Loucy (cell line): ENCODE measurements at regions not wholly inside any gene's neighbourhood (a gene's known extent, or its start where the extent isn't known, plus 50 kb on each side); places are given as distances from the start of the nearest gene placed in this dataset.

Source experiments
- H2AFZ ChIP-seq: fragments of 200-600 bp; sonication (generic); 2 replicates; pipeline ENCODE4 v1.6.0; 2016; ENCODE audit warnings: antibody characterized with exemption, mild to moderate bottlenecking, low read length, moderate library complexity
- H3F3A ChIP-seq: fragments of 200-600 bp; 2 replicates; pipeline ENCODE4 v1.6.0; 2016; ENCODE audit warnings: antibody characterized with exemption, low read depth, mild to moderate bottlenecking
- H3K27me3 ChIP-seq: fragments of 200-600 bp; sonication (generic); 2 replicates; pipeline ENCODE4 v1.6.1; 2014; ENCODE audit warnings: low read length, mild to moderate bottlenecking; ENCODE audit not compliant: insufficient read depth, poor library complexity, severe bottlenecking
- H3K36me3 ChIP-seq: fragments of 200-600 bp; sonication (generic); 2 replicates; pipeline ENCODE4 v1.6.1; 2016; ENCODE audit warnings: low read length; ENCODE audit not compliant: insufficient read depth
- H3K4me1 ChIP-seq: fragments of 200-600 bp; sonication (generic); 2 replicates; pipeline ENCODE4 v1.5.1; 2014; ENCODE audit warnings: low read length, mild to moderate bottlenecking; ENCODE audit not compliant: insufficient read depth, poor library complexity, severe bottlenecking
- H3K4me2 ChIP-seq: fragments of 200-600 bp; sonication (generic); 2 replicates; pipeline ENCODE4 v1.6.0; 2014; ENCODE audit warnings: antibody characterized with exemption, low read length, low read depth, mild to moderate bottlenecking; ENCODE audit not compliant: poor library complexity, severe bottlenecking
- H3K4me3 ChIP-seq: fragments of 200-600 bp; sonication (generic); 2 replicates; pipeline ENCODE4 v1.5.1; 2014; ENCODE audit warnings: low read length, mild to moderate bottlenecking, mixed read lengths; ENCODE audit not compliant: poor library complexity, severe bottlenecking
- H3K79me2 ChIP-seq: fragments of 200-600 bp; sonication (generic); 2 replicates; pipeline ENCODE4 v1.6.1; 2014; ENCODE audit warnings: low read length; ENCODE audit not compliant: insufficient read depth
- H3K9ac ChIP-seq: fragments of 200-600 bp; sonication (generic); 2 replicates; pipeline ENCODE4 v1.6.0; 2014; ENCODE audit warnings: mild to moderate bottlenecking, low read depth, low read length, moderate library complexity; ENCODE audit not compliant: poor library complexity, severe bottlenecking
- H3K9me2 ChIP-seq: fragments of 200-600 bp; sonication (generic); replicated peaks from 2 replicates; pipeline ENCODE4 v1.6.1; 2016; ENCODE audit warnings: low read depth, low read length, mixed read lengths
- H3K9me3 ChIP-seq: fragments of 200-600 bp; sonication (generic); 2 replicates; pipeline ENCODE4 v1.6.1; 2014; ENCODE audit warnings: mild to moderate bottlenecking, antibody characterized with exemption, low read length, low read depth; ENCODE audit not compliant: insufficient read depth
- H4K20me1 ChIP-seq: fragments of 200-600 bp; sonication (generic); 2 replicates; pipeline ENCODE4 v1.6.0; 2014; ENCODE audit warnings: antibody characterized with exemption, low read length, mild to moderate bottlenecking; ENCODE audit not compliant: insufficient read depth, poor library complexity, severe bottlenecking
- CTCF ChIP-seq: fragments of 200-600 bp; sonication (generic); conservative IDR thresholded peaks from 2 replicates; pipeline ENCODE4 v1.5.1; 2014; ENCODE audit warnings: mild to moderate bottlenecking, antibody characterized with exemption, low read length
- EZH2phosphoT487 ChIP-seq: fragments of 200-600 bp; IDR thresholded peaks from 2 replicates; pipeline ENCODE4 v1.6.1; 2018; ENCODE audit warnings: antibody characterized with exemption, mild to moderate bottlenecking, moderate library complexity, borderline replicate concordance

- no peaks in the 10 kb centered on the region for H3F3A ChIP-seq
- no peaks in the 10 kb centered on the region for H3K79me2 ChIP-seq
- H3K27me3 ChIP-seq, result no peaks in the 10 kb centered on the region
- H3K36me3 ChIP-seq, result no peaks in the 10 kb centered on the region
- H3K4me1 ChIP-seq, result no peaks in the 10 kb centered on the region
- H3K9ac ChIP-seq, result no peak overlapping the region
- no peak overlapping the region for H3K4me2 ChIP-seq
- no peaks in the 10 kb centered on the region for H3K9me2 ChIP-seq
- no peak overlapping the region for H2AFZ ChIP-seq
- TF ChIP-seq CTCF (no peak), EZH2phosphoT487 (no peak)
- no peak overlapping the region for H3K4me3 ChIP-seq
- H4K20me1 ChIP-seq, result no peaks in the 10 kb centered on the region
- H3K9me3 ChIP-seq, result no peaks in the 10 kb centered on the region
Measured at GRCh38 chr6:40083141-40083920, 149.1 kb upstream of the MOCS1 start.

GRCh38 chr6:40082278-40083043 lies 148.2 kb upstream of the MOCS1 start:
- H3K9me3 ChIP-seq, result no peaks in the 10 kb centered on the region
- H3K4me3 ChIP-seq, result no peak overlapping the region
- no peaks in the 10 kb centered on the region for H3F3A ChIP-seq
- H3K9ac ChIP-seq, result no peak overlapping the region
- no peaks in the 10 kb centered on the region for H4K20me1 ChIP-seq
- no peaks in the 10 kb centered on the region for H3K79me2 ChIP-seq
- H3K4me2 ChIP-seq, result no peak overlapping the region
- no peaks in the 10 kb centered on the region for H3K27me3 ChIP-seq
- TF ChIP-seq CTCF (no peak), EZH2phosphoT487 (no peak)
- H3K9me2 ChIP-seq, result no peaks in the 10 kb centered on the region
- H2AFZ ChIP-seq, result no peak overlapping the region
- H3K36me3 ChIP-seq, result no peaks in the 10 kb centered on the region
- H3K4me1 ChIP-seq, result no peaks in the 10 kb centered on the region

- no peak for TF ChIP-seq CTCF
- no peak for TF ChIP-seq EZH2phosphoT487
Measured at GRCh38 chr6:40077736-40078135, 143.5 kb upstream of the MOCS1 start.

More at GRCh38 chr6:40077736-40078135, 143.5 kb upstream of the MOCS1 start:
- Histone ChIP-seq H3K27me3 (no peaks in the 10 kb centered on the region), H2AFZ (no peak overlapping the region), H3K9me2 (no peaks in the 10 kb centered on the region), H3K9ac (no peak overlapping the region), H3K36me3 (no peaks in the 10 kb centered on the region), H3K79me2 (no peaks in the 10 kb centered on the region), H3K4me3 (no peak overlapping the region), H3K4me1 (no peaks in the 10 kb centered on the region), H3F3A (no peaks in the 10 kb centered on the region), H3K9me3 (no peaks in the 10 kb centered on the region), H3K4me2 (no peak overlapping the region), H4K20me1 (no peaks in the 10 kb centered on the region)
